Colon (tissue), 2 donors: ENCODE measurements at regions not wholly inside any gene's neighbourhood (a gene's known extent, or its start where the extent isn't known, plus 50 kb on each side); places are given as distances from the start of the nearest gene placed in this dataset.

Experiments
- FAIRE-seq: peaks from 2 replicates; lab custom pipeline; 2012; peaks lifted over from hg19 to GRCh38; lab: Jason Lieb, UNC
- donor health status: control.
- donor health status: control.

GRCh38 chr2:217437290-217437870 lies 565.4 kb downstream of the TNS1 start:
- no peak for FAIRE-seq

- FAIRE-seq: no peak
These were observed 566.4 kb downstream of the TNS1 start for GRCh38 chr2:217436386-217436785.

GRCh38 chr2:217434180-217434975 lies 568.4 kb downstream of the TNS1 start:
- no peak for FAIRE-seq

- FAIRE-seq: no peak
These were observed 569.3 kb downstream of the TNS1 start for GRCh38 chr2:217433522-217433921.

GRCh38 chr2:217431577-217432269 lies 571.1 kb downstream of the TNS1 start:
- no peak for FAIRE-seq

- no peak for FAIRE-seq
These were observed 571.2 kb upstream of the TNP1 start for GRCh38 chr2:217430916-217431576.

GRCh38 chr2:217429981-217430500 lies 570.2 kb upstream of the TNP1 start:
- no peak for FAIRE-seq

- FAIRE-seq: no peak
These were observed 562.0 kb upstream of the TNP1 start for GRCh38 chr2:217421834-217422233.

- no peak for FAIRE-seq
These were observed 561.0 kb upstream of the TNP1 start for GRCh38 chr2:217420854-217421253.

- FAIRE-seq: no peak
These were observed 559.3 kb upstream of the TNP1 start for GRCh38 chr2:217419055-217419671.

- FAIRE-seq: no peak
These were observed 558.7 kb upstream of the TNP1 start for GRCh38 chr2:217418544-217418943.

- FAIRE-seq: no peak
These were observed 558.2 kb upstream of the TNP1 start for GRCh38 chr2:217418090-217418489.

- FAIRE-seq: no peak
These were observed 557.7 kb upstream of the TNP1 start for GRCh38 chr2:217417536-217417935.

GRCh38 chr2:217415316-217415715 lies 555.5 kb upstream of the TNP1 start:
- FAIRE-seq: no peak

- no peak for FAIRE-seq
These were observed 554.6 kb upstream of the TNP1 start for GRCh38 chr2:217414429-217414828.

GRCh38 chr2:217413193-217413592 lies 553.3 kb upstream of the TNP1 start:
- FAIRE-seq: no peak

GRCh38 chr2:217412721-217413120 lies 552.9 kb upstream of the TNP1 start:
- no peak for FAIRE-seq

GRCh38 chr2:217412277-217412676 lies 552.4 kb upstream of the TNP1 start:
- no peak for FAIRE-seq

- FAIRE-seq: no peak
These were observed 550.8 kb upstream of the TNP1 start for GRCh38 chr2:217410681-217410960.

- no peak for FAIRE-seq
These were observed 550.3 kb upstream of the TNP1 start for GRCh38 chr2:217409949-217410680.

GRCh38 chr2:217407362-217407761 lies 547.5 kb upstream of the TNP1 start:
- no peak for FAIRE-seq
